ENCODE measurements at regions not wholly inside any gene's neighbourhood (a gene's known extent, or its start where the extent isn't known, plus 50 kb on each side); places are given as distances from the start of the nearest gene placed in this dataset.

DNA sequence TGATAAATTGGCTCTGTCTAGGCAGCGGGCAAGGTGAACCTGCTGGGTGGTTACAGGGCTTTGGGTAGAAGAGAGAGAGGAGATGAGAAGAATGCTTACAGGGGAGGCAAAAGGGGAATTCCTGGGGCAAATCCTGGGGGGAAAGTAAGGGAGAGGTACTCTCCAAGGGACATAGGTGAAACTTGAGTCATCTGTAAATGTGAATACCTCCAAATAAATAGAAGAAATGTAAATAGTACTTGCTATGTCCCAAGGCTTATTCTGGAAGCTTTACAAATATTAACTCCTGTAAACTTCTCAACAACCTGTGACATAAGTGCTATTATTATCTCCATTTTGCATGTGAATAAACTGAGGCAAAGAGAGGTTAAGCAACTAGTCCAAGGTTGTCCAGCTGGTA lies 57.7 kb upstream of the CDK13 start:
- TF ChIP-seq, protein P1, sequence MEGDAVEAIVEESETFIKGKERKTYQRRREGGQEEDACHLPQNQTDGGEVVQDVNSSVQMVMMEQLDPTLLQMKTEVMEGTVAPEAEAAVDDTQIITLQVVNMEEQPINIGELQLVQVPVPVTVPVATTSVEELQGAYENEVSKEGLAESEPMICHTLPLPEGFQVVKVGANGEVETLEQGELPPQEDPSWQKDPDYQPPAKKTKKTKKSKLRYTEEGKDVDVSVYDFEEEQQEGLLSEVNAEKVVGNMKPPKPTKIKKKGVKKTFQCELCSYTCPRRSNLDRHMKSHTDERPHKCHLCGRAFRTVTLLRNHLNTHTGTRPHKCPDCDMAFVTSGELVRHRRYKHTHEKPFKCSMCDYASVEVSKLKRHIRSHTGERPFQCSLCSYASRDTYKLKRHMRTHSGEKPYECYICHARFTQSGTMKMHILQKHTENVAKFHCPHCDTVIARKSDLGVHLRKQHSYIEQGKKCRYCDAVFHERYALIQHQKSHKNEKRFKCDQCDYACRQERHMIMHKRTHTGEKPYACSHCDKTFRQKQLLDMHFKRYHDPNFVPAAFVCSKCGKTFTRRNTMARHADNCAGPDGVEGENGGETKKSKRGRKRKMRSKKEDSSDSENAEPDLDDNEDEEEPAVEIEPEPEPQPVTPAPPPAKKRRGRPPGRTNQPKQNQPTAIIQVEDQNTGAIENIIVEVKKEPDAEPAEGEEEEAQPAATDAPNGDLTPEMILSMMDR (IDR thresholded peaks at IDR 0.05; ENCODE audit: low read depth, low read length), result no peak
- no peak for DNase-seq (ENCODE audit: low read depth in 2 of 2)

DNA sequence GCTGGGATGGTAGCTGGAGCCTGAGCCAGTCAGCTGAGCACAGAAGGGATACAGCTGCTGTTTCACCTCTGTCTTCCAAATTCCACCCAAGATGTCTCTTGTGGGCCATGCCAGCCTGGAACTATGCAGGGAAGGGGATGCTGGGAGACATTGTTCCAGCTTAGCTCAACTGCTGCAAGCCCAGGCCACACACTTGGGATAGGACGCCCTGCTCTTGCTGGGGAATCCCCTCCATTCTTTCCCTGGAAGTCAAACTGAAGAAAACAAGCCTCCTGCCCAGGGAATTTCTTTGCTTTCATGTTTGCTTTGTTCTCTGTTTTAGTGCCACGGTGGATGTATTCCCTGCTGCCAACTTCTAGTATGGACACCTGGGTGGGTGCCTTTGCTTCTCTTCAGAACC lies 55.2 kb upstream of the CDK13 start:
- peak in 1 of 2 donors; percentile 25 for DNase-seq (ENCODE audit: low read depth in 2 of 2)
- TF ChIP-seq, protein P1 (IDR thresholded peaks at IDR 0.05; ENCODE audit: low read depth, low read length), result no peak
- no peak overlapping the region for H3K4me3 ChIP-seq (replicated peaks in 1 of 2; ENCODE audit: low read depth in 2 of 2, low read length in 2 of 2)

More for the DNA sequence above, 57.7 kb upstream of the CDK13 start:
- no peak overlapping the region for H3K4me3 ChIP-seq (replicated peaks in 1 of 2; ENCODE audit: low read depth in 2 of 2, low read length in 2 of 2)

DNA sequence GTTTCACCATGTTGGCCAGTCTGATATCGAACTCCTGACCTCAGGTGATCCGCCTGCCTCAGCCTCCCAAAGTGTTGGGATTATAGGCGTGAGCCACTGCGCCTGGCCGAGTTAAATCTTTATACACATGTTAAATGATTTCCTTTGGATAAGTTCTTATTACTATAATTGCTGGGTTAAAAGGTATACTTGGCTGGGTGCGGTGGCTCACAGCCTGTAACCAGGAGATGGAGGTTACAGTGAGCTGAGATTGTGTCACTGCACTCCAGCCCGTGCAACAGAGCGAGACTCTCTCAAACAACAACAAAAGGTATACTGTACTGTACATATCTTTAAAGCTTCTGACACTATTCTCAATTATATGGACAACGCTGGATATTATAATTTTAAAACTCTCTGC lies 53.2 kb upstream of the CDK13 start:
- no peak for DNase-seq (ENCODE audit: low read depth in 2 of 2)
- H3K4me3 ChIP-seq (replicated peaks in 1 of 2; ENCODE audit: low read depth in 2 of 2, low read length in 2 of 2), result no peak overlapping the region
- TF ChIP-seq, protein P1 (IDR thresholded peaks at IDR 0.05; ENCODE audit: low read depth, low read length), result no peak

DNA sequence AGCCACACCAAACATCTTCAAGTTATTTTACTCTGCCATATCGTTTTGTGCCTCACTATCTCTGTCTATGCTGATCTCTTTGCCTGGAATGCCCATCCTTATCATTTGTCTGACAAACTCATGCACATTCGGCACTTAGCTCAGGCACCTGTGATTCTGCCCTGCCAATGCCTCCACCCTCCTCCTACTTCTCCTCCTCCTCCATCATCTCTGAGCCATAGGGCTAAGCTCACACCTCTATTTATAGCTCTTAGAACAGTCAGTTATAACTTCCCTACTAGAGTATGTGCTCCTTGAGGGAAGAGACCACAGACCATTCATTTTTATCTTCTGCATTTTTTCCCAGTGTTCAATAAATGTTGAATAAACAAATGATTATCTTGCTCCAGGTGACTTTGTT lies 51.2 kb upstream of the CDK13 start:
- TF ChIP-seq, protein P1 (IDR thresholded peaks at IDR 0.05; ENCODE audit: low read depth, low read length), result no peak
- H3K4me3 ChIP-seq (replicated peaks in 1 of 2; ENCODE audit: low read depth in 2 of 2, low read length in 2 of 2), result no peak overlapping the region
- DNase-seq (ENCODE audit: low read depth in 2 of 2), result no peak

Measured in cardiac fibroblast (primary cell).